IPS-20b (cell line): ENCODE measurements at regions not wholly inside any gene's neighbourhood (a gene's known extent, or its start where the extent isn't known, plus 50 kb on each side); places are given as distances from the start of the nearest gene placed in this dataset.

Experiments
- H3K27ac ChIP-seq: one replicate; pipeline ENCODE4 v1.5.1; 2013; ENCODE audit warnings: low read length
- H3K27me3 ChIP-seq: 2 replicates; pipeline ENCODE4 v1.6.1; 2013; ENCODE audit warnings: mild to moderate bottlenecking, low read length, inconsistent platforms; ENCODE audit not compliant: insufficient read depth
- H3K36me3 ChIP-seq: 2 replicates; pipeline ENCODE4 v1.6.1; 2013; ENCODE audit warnings: low read depth, mild to moderate bottlenecking, inconsistent platforms, low read length, moderate library complexity; ENCODE audit not compliant: insufficient read depth
- H3K4me1 ChIP-seq: 2 replicates; pipeline ENCODE4 v1.6.1; 2013; ENCODE audit warnings: mild to moderate bottlenecking, control low read depth, inconsistent platforms, low read length, moderate library complexity; ENCODE audit not compliant: insufficient read depth
- H3K4me3 ChIP-seq: 2 replicates; pipeline ENCODE4 v1.5.1; 2013; ENCODE audit warnings: mild to moderate bottlenecking, low read length, inconsistent platforms
- H3K9ac ChIP-seq: 2 replicates; pipeline ENCODE4 v1.6.1; 2013; ENCODE audit warnings: low read depth, mild to moderate bottlenecking, inconsistent platforms, low read length, moderate library complexity
- H3K9me3 ChIP-seq: 2 replicates; pipeline ENCODE4 v1.6.1; 2013; ENCODE audit warnings: mild to moderate bottlenecking, low read depth, low read length, inconsistent platforms; ENCODE audit not compliant: insufficient read depth

- Histone ChIP-seq H3K27me3 (no peaks in the 10 kb centered on the region), H3K36me3 (no peaks in the 10 kb centered on the region), H3K4me3 (no peak overlapping the region), H3K9me3 (no peaks in the 10 kb centered on the region), H3K4me1 (no peaks in the 10 kb centered on the region), H3K27ac (no peak overlapping the region), H3K9ac (no peak overlapping the region)
Measured at GRCh38 chr5:54829676-54830535, 155.5 kb downstream of the ESM1 start.

DNA sequence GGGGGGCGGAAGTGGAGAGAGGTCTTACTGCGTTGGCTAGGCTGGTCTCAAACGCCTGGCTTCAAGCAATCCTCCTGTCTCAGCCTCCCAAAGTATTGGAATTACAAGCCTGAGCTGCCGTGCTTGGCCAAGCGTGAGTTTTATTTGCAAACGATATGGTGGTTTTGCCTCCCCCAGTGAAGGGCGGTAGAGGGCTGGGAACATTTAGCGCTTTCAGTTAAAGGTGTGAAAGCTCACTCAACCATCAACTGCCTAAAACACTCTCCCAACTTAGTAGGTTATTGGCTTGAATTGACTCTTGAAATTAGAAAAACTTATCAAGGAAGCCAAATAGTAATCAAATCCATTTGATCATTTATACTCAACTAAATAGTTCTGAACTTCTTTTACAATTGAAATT lies 156.3 kb downstream of the ESM1 start:
- no peak overlapping the region for H3K4me3 ChIP-seq
- H3K27me3 ChIP-seq: no peaks in the 10 kb centered on the region
- H3K27ac ChIP-seq: no peak overlapping the region
- no peaks in the 10 kb centered on the region for H3K36me3 ChIP-seq
- no peaks in the 10 kb centered on the region for H3K4me1 ChIP-seq
- H3K9me3 ChIP-seq: no peaks in the 10 kb centered on the region
- no peak overlapping the region for H3K9ac ChIP-seq

DNA sequence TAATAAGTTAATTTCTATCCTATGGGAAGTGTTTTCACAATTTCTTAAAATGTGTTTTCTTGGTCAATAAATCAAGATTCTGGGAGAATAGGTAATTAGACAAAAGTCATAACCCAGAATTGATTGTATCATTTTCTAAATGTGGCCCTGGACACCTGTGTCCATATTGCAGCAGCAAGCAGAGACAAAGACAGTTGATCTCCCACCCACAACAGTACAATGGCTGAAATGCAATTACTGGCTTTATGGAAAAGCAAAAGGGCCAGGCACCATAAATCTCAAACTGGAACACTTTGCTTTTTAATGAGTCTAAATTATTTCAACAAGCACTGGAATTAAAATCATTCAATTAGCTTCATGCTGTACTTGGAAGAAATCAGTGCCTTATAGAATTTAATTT lies 157.2 kb downstream of the ESM1 start:
- no peaks in the 10 kb centered on the region for H3K9me3 ChIP-seq
- H3K27me3 ChIP-seq: no peaks in the 10 kb centered on the region
- no peak overlapping the region for H3K4me3 ChIP-seq
- H3K36me3 ChIP-seq: no peaks in the 10 kb centered on the region
- no peak overlapping the region for H3K27ac ChIP-seq
- no peaks in the 10 kb centered on the region for H3K4me1 ChIP-seq
- no peak overlapping the region for H3K9ac ChIP-seq

GRCh38 chr5:54825005-54825404 lies 160.4 kb downstream of the ESM1 start:
- Histone ChIP-seq H3K4me1 (no peaks in the 10 kb centered on the region), H3K9me3 (no peaks in the 10 kb centered on the region), H3K9ac (no peak overlapping the region), H3K27me3 (no peaks in the 10 kb centered on the region), H3K27ac (no peak overlapping the region), H3K36me3 (no peaks in the 10 kb centered on the region), H3K4me3 (no peak overlapping the region)

DNA sequence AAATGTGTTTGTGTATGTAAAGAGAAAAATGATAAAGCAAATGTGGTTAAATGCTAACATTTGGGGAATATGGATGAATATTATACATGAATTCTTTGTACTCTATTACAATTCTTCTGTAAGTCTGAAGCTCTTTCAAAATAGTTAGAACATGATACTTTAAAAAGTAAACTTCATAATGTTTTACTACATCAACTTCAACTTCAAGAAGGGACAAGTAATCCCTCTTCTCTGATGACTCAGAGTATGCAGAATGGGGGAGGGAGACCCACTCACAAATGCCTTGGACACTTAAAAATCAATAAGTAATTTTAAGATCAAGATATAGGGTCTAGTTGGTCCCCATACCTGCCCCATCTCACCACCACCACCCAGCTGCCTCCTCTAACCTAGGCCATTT lies 162.4 kb downstream of the ESM1 start:
- H3K27me3 ChIP-seq: no peaks in the 10 kb centered on the region
- no peak overlapping the region for H3K4me3 ChIP-seq
- no peaks in the 10 kb centered on the region for H3K36me3 ChIP-seq
- no peaks in the 10 kb centered on the region for H3K4me1 ChIP-seq
- H3K9ac ChIP-seq: no peak overlapping the region
- H3K9me3 ChIP-seq: no peaks in the 10 kb centered on the region
- H3K27ac ChIP-seq: no peak overlapping the region

DNA sequence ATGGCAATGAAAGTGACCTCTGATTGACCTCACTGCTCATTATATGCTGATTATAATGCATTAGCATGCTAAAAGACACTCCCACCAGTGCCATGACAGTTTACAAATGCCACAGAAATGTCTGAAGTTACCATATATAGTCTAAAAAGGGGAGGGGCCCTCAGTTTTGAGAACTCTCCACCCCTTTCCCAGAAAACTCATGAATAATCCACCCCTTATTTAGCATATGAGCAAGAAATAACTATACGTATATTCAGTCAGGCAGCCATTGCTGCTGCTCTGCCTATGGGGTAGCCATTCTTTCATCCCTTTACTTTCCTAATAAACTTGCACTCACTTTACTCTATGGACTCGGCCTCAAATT lies 163.1 kb downstream of the ESM1 start:
- H3K27me3 ChIP-seq: no peaks in the 10 kb centered on the region
- no peak overlapping the region for H3K9ac ChIP-seq
- H3K4me3 ChIP-seq: no peak overlapping the region
- no peaks in the 10 kb centered on the region for H3K36me3 ChIP-seq
- H3K4me1 ChIP-seq: no peaks in the 10 kb centered on the region
- H3K27ac ChIP-seq: no peak overlapping the region
- H3K9me3 ChIP-seq: no peaks in the 10 kb centered on the region

DNA sequence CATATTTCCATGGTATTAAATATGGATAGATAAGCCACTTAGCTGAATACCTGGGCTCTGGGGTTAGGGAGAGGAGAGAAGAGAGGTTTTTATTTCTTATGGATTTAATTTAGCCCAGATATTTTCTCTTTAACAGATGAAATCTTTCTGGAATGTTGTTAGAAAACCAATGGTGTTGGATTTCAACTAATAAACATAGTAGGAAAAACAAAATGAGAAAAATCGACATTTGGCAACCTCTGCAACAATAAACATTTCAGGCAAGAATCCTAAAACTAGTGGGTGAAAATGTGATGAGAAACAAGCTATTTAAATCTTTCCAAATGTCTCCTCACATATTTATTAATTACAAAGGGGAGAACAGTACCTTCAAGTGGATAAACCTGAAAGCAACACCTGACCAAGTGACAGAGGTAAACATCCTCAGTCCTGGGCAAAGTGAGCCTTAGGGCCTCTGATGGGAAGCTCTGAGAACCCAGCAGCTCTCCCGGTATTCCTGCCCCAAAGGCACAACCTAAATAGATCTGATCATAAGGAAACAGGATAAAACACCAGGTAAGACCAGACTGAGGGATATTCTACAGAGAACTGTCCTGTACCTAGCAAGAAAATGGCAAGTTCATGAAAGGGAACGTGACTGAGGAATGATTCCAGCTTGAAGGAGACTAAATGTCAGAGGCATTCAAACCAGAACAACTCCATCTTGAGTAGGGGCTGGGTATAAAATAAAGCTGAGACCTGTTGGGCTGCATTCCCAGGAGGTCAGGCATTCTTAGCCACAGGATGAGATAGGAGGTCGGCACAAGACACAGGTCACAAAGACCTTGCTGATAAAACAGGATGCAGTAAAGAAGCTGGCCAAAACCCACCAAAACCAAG lies 163.7 kb downstream of the ESM1 start:
- Histone ChIP-seq H3K27ac (no peak overlapping the region), H3K4me3 (no peak overlapping the region), H3K36me3 (no peaks in the 10 kb centered on the region), H3K4me1 (no peaks in the 10 kb centered on the region), H3K9ac (no peak overlapping the region), H3K9me3 (no peaks in the 10 kb centered on the region), H3K27me3 (no peaks in the 10 kb centered on the region)

- no peaks in the 10 kb centered on the region for H3K4me1 ChIP-seq
- no peak overlapping the region for H3K4me3 ChIP-seq
- H3K27me3 ChIP-seq: no peaks in the 10 kb centered on the region
- H3K9ac ChIP-seq: no peak overlapping the region
- no peaks in the 10 kb centered on the region for H3K9me3 ChIP-seq
- no peak overlapping the region for H3K27ac ChIP-seq
- H3K36me3 ChIP-seq: no peaks in the 10 kb centered on the region
Measured at GRCh38 chr5:54820346-54821134, 164.9 kb downstream of the ESM1 start.

DNA sequence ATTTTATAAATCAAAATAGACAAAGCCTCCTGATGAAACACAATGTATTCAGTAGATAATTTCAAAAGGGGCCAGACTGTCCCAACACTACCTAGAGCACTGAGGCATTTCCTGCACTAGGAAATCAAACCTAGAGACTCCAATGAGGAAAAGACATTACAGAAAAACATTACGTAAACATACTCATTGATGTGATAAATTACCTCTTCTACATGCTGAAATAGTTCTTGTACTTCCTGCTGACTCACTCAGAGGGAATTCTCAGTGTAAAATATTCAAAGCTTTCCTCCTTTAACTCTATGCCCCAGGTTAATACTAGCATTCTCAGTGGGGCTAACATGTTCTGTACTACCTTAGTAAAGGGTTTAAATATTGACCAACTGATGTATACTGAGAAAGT lies 178.0 kb downstream of the ESM1 start:
- Histone ChIP-seq H3K36me3 (no peaks in the 10 kb centered on the region), H3K27ac (no peak overlapping the region), H3K27me3 (no peaks in the 10 kb centered on the region), H3K9me3 (peaks cover 24% of the 10 kb centered on the region), H3K4me3 (no peak overlapping the region; the same call in 1 of the 2 replicates), H3K9ac (no peak overlapping the region), H3K4me1 (no peaks in the 10 kb centered on the region)

- Histone ChIP-seq H3K9ac (no peak overlapping the region), H3K4me3 (no peak overlapping the region), H3K36me3 (no peaks in the 10 kb centered on the region), H3K27me3 (no peaks in the 10 kb centered on the region), H3K9me3 (peaks cover 9% of the 10 kb centered on the region), H3K27ac (no peak overlapping the region), H3K4me1 (no peaks in the 10 kb centered on the region)
Measured at GRCh38 chr5:54804521-54804920, 180.9 kb downstream of the ESM1 start.

- Histone ChIP-seq H3K9me3 (peaks cover 9% of the 10 kb centered on the region), H3K9ac (no peak overlapping the region), H3K4me1 (no peaks in the 10 kb centered on the region), H3K27ac (no peak overlapping the region), H3K4me3 (no peak overlapping the region), H3K36me3 (no peaks in the 10 kb centered on the region), H3K27me3 (no peaks in the 10 kb centered on the region)
Measured at GRCh38 chr5:54804086-54804485, 181.3 kb downstream of the ESM1 start.
